Naive thymus-derived CD8-positive, alpha-beta T cell (primary cell): ENCODE measurements at regions not wholly inside any gene's neighbourhood (a gene's known extent, or its start where the extent isn't known, plus 50 kb on each side); places are given as distances from the start of the nearest gene placed in this dataset.
"Not testable (repeated sequence)": the region's sequence is repeated elsewhere in the genome, so short reads cannot be mapped to it uniquely, and the experiment has no call there.

ENCODE experiments used
- ATAC-seq, 2 donors: fragments of 150-1000 bp; cut with Tn5 transposase in 1 of 2; sonication (Bioruptor Pico), chemical (Tn5 transposase) in 1 of 2; 1 replicate in 1 of 2; 2 replicates in 1 of 2; pipeline ENCODE4 v1.10.0; 2021; ENCODE audit warnings: mild to moderate bottlenecking in 2 of 2, moderate library complexity in 2 of 2
- POLR2A ChIA-PET: fragments of 350-600 bp; sonication (Branson Sonifier 250); formaldehyde crosslinking; loops from one replicate; lab custom pipeline; 2021; ENCODE audit warnings: antibody characterized with exemption; lab: Charles Lee
- DNase-seq, 10 donors: peaks; one replicate each; pipeline versions ENCODE4 v3.0.0 to v3.0.0-alpha.2; 2020 to 2022
- H3K27ac Mint-ChIP-seq, 10 donors: one replicate each; pipeline ENCODE4 v1.8.0; 2020 to 2022; ENCODE audit warnings: mild to moderate bottlenecking in 10 of 10, mixed read lengths in 10 of 10, moderate library complexity in 4 of 10, inconsistent platforms in 1 of 10
- H3K27me3 Mint-ChIP-seq, 5 donors: one replicate each; pipeline ENCODE4 v1.8.0; 2021 to 2022; ENCODE audit warnings: mixed read lengths in 5 of 5
- H3K36me3 Mint-ChIP-seq, 3 donors: one replicate each; pipeline ENCODE4 v1.8.0; 2020 to 2022; ENCODE audit warnings: mixed read lengths in 3 of 3, mild to moderate bottlenecking in 2 of 3, inconsistent platforms in 1 of 3
- H3K4me1 Mint-ChIP-seq, 4 donors: one replicate each; pipeline ENCODE4 v1.8.0; 2021 to 2022; ENCODE audit warnings: mixed read lengths in 4 of 4
- H3K4me3 Mint-ChIP-seq, 10 donors: one replicate each; pipeline ENCODE4 v1.8.0; 2020 to 2022; ENCODE audit warnings: mild to moderate bottlenecking in 10 of 10, mixed read lengths in 10 of 10, moderate library complexity in 6 of 10, inconsistent platforms in 1 of 10
- H3K9me3 Mint-ChIP-seq, 9 donors: one replicate each; pipeline ENCODE4 v1.8.0; 2020 to 2022; ENCODE audit warnings: mixed read lengths in 9 of 9, mild to moderate bottlenecking in 3 of 9, inconsistent platforms in 1 of 9, moderate library complexity in 1 of 9

GRCh38 chr2:175823002-175823706, 178.9 kb downstream of the LNPK start:
- peak overlapping the region in 1 of 10 donors; percentile 53 for H3K27ac Mint-ChIP-seq
- H3K27me3 Mint-ChIP-seq, result peaks cover 12 to 30% (median 21%) of the 10 kb centered on the region in 5 donors
- no peaks in the 10 kb centered on the region for H3K4me1 Mint-ChIP-seq
- H3K9me3 Mint-ChIP-seq, result no peaks in the 10 kb centered on the region
- POLR2A ChIA-PET, result no interaction called here
- H3K4me3 Mint-ChIP-seq, result no peak overlapping the region
- no peaks in the 10 kb centered on the region for H3K36me3 Mint-ChIP-seq
- ATAC-seq (no peak), DNase-seq (no peak)

- ATAC-seq, result no peak
- no peak for DNase-seq
- H3K27ac Mint-ChIP-seq, result no peak overlapping the region
- no peaks in the 10 kb centered on the region for H3K36me3 Mint-ChIP-seq
- H3K27me3 Mint-ChIP-seq, result peaks cover 7 to 23% (median 10%) of the 10 kb centered on the region in 5 donors
- no peak overlapping the region for H3K4me3 Mint-ChIP-seq
- no peaks in the 10 kb centered on the region for H3K4me1 Mint-ChIP-seq
- peaks cover 0 to 16% (median 0%) of the 10 kb centered on the region in 9 donors for H3K9me3 Mint-ChIP-seq
- POLR2A ChIA-PET, result no interaction called here
These were observed 184.8 kb downstream of the LNPK start for GRCh38 chr2:175817221-175817620.

- no peaks in the 10 kb centered on the region for H3K36me3 Mint-ChIP-seq
- peaks cover 3 to 13% (median 8%) of the 10 kb centered on the region in 5 donors for H3K27me3 Mint-ChIP-seq
- no peak for ATAC-seq
- DNase-seq, result no peak
- no peak overlapping the region for H3K27ac Mint-ChIP-seq
- H3K9me3 Mint-ChIP-seq, result peaks cover 0 to 16% (median 0%) of the 10 kb centered on the region in 9 donors
- POLR2A ChIA-PET, result no interaction called here
- H3K4me1 Mint-ChIP-seq, result no peaks in the 10 kb centered on the region
- no peak overlapping the region for H3K4me3 Mint-ChIP-seq
These were observed 186.5 kb downstream of the LNPK start for GRCh38 chr2:175815537-175815936.

GRCh38 chr2:175811971-175812370, 190.1 kb downstream of the LNPK start:
- H3K4me1 Mint-ChIP-seq, result no peaks in the 10 kb centered on the region
- POLR2A ChIA-PET, result no interaction called here

GRCh38 chr2:175808858-175809257, 193.2 kb downstream of the LNPK start:
- no peaks in the 10 kb centered on the region for H3K36me3 Mint-ChIP-seq
- H3K4me1 Mint-ChIP-seq, result no peaks in the 10 kb centered on the region
- ATAC-seq, result no peak
- peaks cover 9 to 45% (median 11%) of the 10 kb centered on the region in 5 donors for H3K27me3 Mint-ChIP-seq
- H3K9me3 Mint-ChIP-seq, result peaks cover 0 to 1% (median 0%) of the 10 kb centered on the region in 9 donors
- DNase-seq, result no peak
- POLR2A ChIA-PET, result no interaction called here
- no peak overlapping the region for H3K4me3 Mint-ChIP-seq
- no peak overlapping the region for H3K27ac Mint-ChIP-seq

More at GRCh38 chr2:175811971-175812370, 190.1 kb downstream of the LNPK start:
- ATAC-seq (no peak), DNase-seq (no peak)
- Mint-ChIP-seq H3K27ac (no peak overlapping the region), H3K36me3 (no peaks in the 10 kb centered on the region), H3K9me3 (peaks cover 0 to 13% (median 0%) of the 10 kb centered on the region in 9 donors), H3K27me3 (peaks cover 8 to 35% (median 14%) of the 10 kb centered on the region in 5 donors), H3K4me3 (no peak overlapping the region)

GRCh38 chr2:175808078-175808477, 194.0 kb downstream of the LNPK start:
- Mint-ChIP-seq H3K27me3 (peaks cover 9 to 45% (median 11%) of the 10 kb centered on the region in 5 donors), H3K4me3 (no peak overlapping the region), H3K27ac (no peak overlapping the region), H3K36me3 (no peaks in the 10 kb centered on the region), H3K4me1 (no peaks in the 10 kb centered on the region), H3K9me3 (peaks cover 0 to 1% (median 0%) of the 10 kb centered on the region in 9 donors)
- no peak for ATAC-seq
- POLR2A ChIA-PET, result no interaction called here
- DNase-seq, result no peak

GRCh38 chr2:175807031-175807873, 194.8 kb downstream of the LNPK start:
- Mint-ChIP-seq H3K27ac (no peak overlapping the region), H3K4me1 (no peaks in the 10 kb centered on the region), H3K27me3 (peaks cover 9 to 53% (median 12%) of the 10 kb centered on the region in 5 donors), H3K4me3 (no peak overlapping the region), H3K36me3 (no peaks in the 10 kb centered on the region), H3K9me3 (peaks cover 0 to 1% (median 0%) of the 10 kb centered on the region in 9 donors)
- POLR2A ChIA-PET, result no interaction called here
- ATAC-seq (no peak), DNase-seq (no peak)

- Mint-ChIP-seq H3K4me3 (no peak overlapping the region), H3K27ac (no peak overlapping the region), H3K9me3 (peaks cover 0 to 4% (median 0%) of the 10 kb centered on the region in 9 donors), H3K27me3 (peaks cover 7 to 57% (median 13%) of the 10 kb centered on the region in 5 donors), H3K36me3 (no peaks in the 10 kb centered on the region), H3K4me1 (no peaks in the 10 kb centered on the region)
- POLR2A ChIA-PET, result no interaction called here
- ATAC-seq, result no peak
- DNase-seq, result no peak
These were observed 195.5 kb downstream of the LNPK start for GRCh38 chr2:175806570-175806969.

- ATAC-seq (no peak), DNase-seq (no peak)
- POLR2A ChIA-PET, result no interaction called here
- H3K4me1 Mint-ChIP-seq, result no peaks in the 10 kb centered on the region
- H3K27me3 Mint-ChIP-seq, result peaks cover 7 to 53% (median 13%) of the 10 kb centered on the region in 5 donors
- H3K27ac Mint-ChIP-seq, result no peak overlapping the region
- H3K4me3 Mint-ChIP-seq, result no peak overlapping the region
- peaks cover 0 to 4% (median 0%) of the 10 kb centered on the region in 9 donors for H3K9me3 Mint-ChIP-seq
- H3K36me3 Mint-ChIP-seq, result no peaks in the 10 kb centered on the region
These were observed 196.0 kb downstream of the LNPK start for GRCh38 chr2:175806125-175806490.

GRCh38 chr2:175805442-175806124, 196.5 kb downstream of the LNPK start:
- H3K4me1 Mint-ChIP-seq, result no peaks in the 10 kb centered on the region
- POLR2A ChIA-PET, result no interaction called here
- H3K4me3 Mint-ChIP-seq, result no peak overlapping the region
- H3K27ac Mint-ChIP-seq, result no peak overlapping the region
- peaks cover 8 to 52% (median 13%) of the 10 kb centered on the region in 5 donors for H3K27me3 Mint-ChIP-seq
- no peaks in the 10 kb centered on the region for H3K36me3 Mint-ChIP-seq
- ATAC-seq (no peak), DNase-seq (no peak)
- peaks cover 0 to 4% (median 0%) of the 10 kb centered on the region in 9 donors for H3K9me3 Mint-ChIP-seq

GRCh38 chr2:175804122-175804521, 197.9 kb downstream of the LNPK start:
- no peaks in the 10 kb centered on the region for H3K36me3 Mint-ChIP-seq

GRCh38 chr2:175796422-175796821, 205.6 kb downstream of the LNPK start:
- DNase-seq, ATAC-seq: not testable (repeated sequence)
- peaks cover 0 to 12% (median 7%) of the 10 kb centered on the region in 3 donors for H3K36me3 Mint-ChIP-seq

More at GRCh38 chr2:175804122-175804521, 197.9 kb downstream of the LNPK start:
- Mint-ChIP-seq H3K4me3 (no peak overlapping the region), H3K27me3 (peaks cover 7 to 45% (median 13%) of the 10 kb centered on the region in 5 donors), H3K27ac (no peak overlapping the region), H3K9me3 (peaks cover 0 to 4% (median 0%) of the 10 kb centered on the region in 9 donors), H3K4me1 (no peaks in the 10 kb centered on the region)
- no peak for DNase-seq
- POLR2A ChIA-PET, result no interaction called here
- ATAC-seq, result no peak

More at GRCh38 chr2:175796422-175796821, 205.6 kb downstream of the LNPK start:
- H3K27ac Mint-ChIP-seq, H3K4me1 Mint-ChIP-seq, H3K4me3 Mint-ChIP-seq, POLR2A ChIA-PET: not testable (repeated sequence)
- Mint-ChIP-seq H3K27me3 (peaks cover 2 to 19% (median 4%) of the 10 kb centered on the region in 5 donors), H3K9me3 (peaks cover 7 to 42% (median 21%) of the 10 kb centered on the region in 9 donors)
